Fibroblast of lung (primary cell): ENCODE measurements at regions not wholly inside any gene's neighbourhood (a gene's known extent, or its start where the extent isn't known, plus 50 kb on each side); places are given as distances from the start of the nearest gene placed in this dataset.

Experiments
- CTCF ChIP-seq, 2 donors: IDR thresholded peaks in 1 of 2; conservative IDR thresholded peaks in 1 of 2; 1 replicate in 1 of 2; 2 replicates in 1 of 2; pipeline ENCODE4 v1.5.1; 2011 to 2012; ENCODE audit warnings: low read length in 2 of 2, control low read depth in 1 of 2, inconsistent platforms in 1 of 2, low read depth in 1 of 2, mild to moderate bottlenecking in 1 of 2
- EZH2 ChIP-seq: IDR thresholded peaks from 2 replicates; pipeline ENCODE4 v1.5.1; 2012; ENCODE audit warnings: low read length, control low read depth, mild to moderate bottlenecking; ENCODE audit errors: missing control alignments

GRCh38 chr2:58369594-58369993 lies 128.5 kb upstream of the FANCL start:
- no peak for TF ChIP-seq CTCF (conservative IDR thresholded peaks at IDR 0.05 in 1 of 2, IDR thresholded peaks at IDR 0.05 in 1 of 2; ENCODE audit: low read depth in 1 of 2, low read length in 2 of 2)
- no peak for TF ChIP-seq EZH2
